Heart left ventricle (tissue), 16 donors: ENCODE measurements at regions not wholly inside any gene's neighbourhood (a gene's known extent, or its start where the extent isn't known, plus 50 kb on each side); places are given as distances from the start of the nearest gene placed in this dataset.

Experiments
- ATAC-seq, 4 donors: fragments of 200-7000 bp; cut with Tn5 transposase; one replicate each; pipeline ENCODE4 v1.9.1; 2020 to 2022; ENCODE audit warnings: moderate library complexity in 4 of 4, mild to moderate bottlenecking in 3 of 4, moderate number of reproducible peaks in 1 of 4
- DNase-seq, 5 donors: peaks; one replicate each; pipeline ENCODE4 v3.0.0-alpha.2; 2020
- H3K27ac ChIP-seq, 12 donors: fragments of 200-600 bp; sonication (generic) in 4 of 12; one replicate each; pipeline versions ENCODE4 v1.5.0 to v1.8.0; 2016 to 2022; ENCODE audit warnings: mild to moderate bottlenecking in 2 of 12
- H3K27me3 ChIP-seq, 9 donors: fragments of 200-600 bp; sonication (generic) in 2 of 9; one replicate each; pipeline versions ENCODE4 v1.5.1 to v1.8.0; 2016 to 2022; ENCODE audit warnings: mild to moderate bottlenecking in 3 of 9
- H3K36me3 ChIP-seq, 9 donors: fragments of 200-600 bp; sonication (generic) in 2 of 9; one replicate each; pipeline versions ENCODE4 v1.5.0 to v1.8.0; 2018 to 2022; ENCODE audit warnings: mild to moderate bottlenecking in 2 of 9
- H3K4me1 ChIP-seq, 12 donors: fragments of 200-600 bp; sonication (generic) in 4 of 12; one replicate each; pipeline versions ENCODE4 v1.5.0 to v1.8.0; 2016 to 2022; ENCODE audit warnings: mild to moderate bottlenecking in 3 of 12
- H3K4me3 ChIP-seq, 12 donors: fragments of 200-600 bp; sonication (generic) in 4 of 12; one replicate each; pipeline versions ENCODE4 v1.5.0 to v1.8.0; 2017 to 2022; ENCODE audit warnings: mild to moderate bottlenecking in 9 of 12, moderate library complexity in 4 of 12
- H3K9me3 ChIP-seq, 12 donors: fragments of 200-600 bp; sonication (generic) in 4 of 12; one replicate each; pipeline versions ENCODE4 v1.5.0 to v1.8.0; 2016 to 2022; ENCODE audit warnings: mild to moderate bottlenecking in 1 of 12
- CTCF ChIP-seq, 12 donors: fragments of 200-600 bp; sonication (generic) in 4 of 12; IDR thresholded peaks; one replicate each; pipeline versions ENCODE4 v1.5.0 to v1.8.0; 2018 to 2022; ENCODE audit warnings: antibody characterized with exemption in 12 of 12, mild to moderate bottlenecking in 5 of 12
- POLR2A ChIP-seq, 2 donors: fragments of 450-650 bp; IDR thresholded peaks; one replicate each; pipeline ENCODE4 v1.6.1; 2017; ENCODE audit warnings: antibody characterized with exemption in 2 of 2, mild to moderate bottlenecking in 2 of 2, moderate library complexity in 2 of 2
- WGBS, 4 donors: extraction: QIAGEN DNeasy Blood & Tissue Kit in 2 of 4; methylation state at CpG; one replicate each; pipeline versions ENCODE4 v1.1.5 to v1.1.7; 2013 to 2018; 5-methylcytosine and 5-hydroxymethylcytosine counted together
- intact Hi-C, 10 donors: fragments of 100-400 bp; cut with DNase I; formaldehyde crosslinking; loops; one replicate each; pipeline versions ENCODE4 v1.11.1 to v1.14.2; 2022
- donor health status: ischemic (EF 13 %, LVEDD 7.1; RV severe dilation, severe dysfunction).
- donor health status: healthy with polysubstance abuse.
- donor health status: DM: no; HTN: yes; CAD: no.
- donor health status: DM: no; HTN: no; CAD: no.
- donor health status: ischemic (EF 25% LVEDD 6.9; RV normal size, moderate dysfunction).
- donor health status: ischemic (EF 25% LVEDD 5.7; RV mildly dilated, moderate dysfunction).
- donor health status: healthy.
- donor health status: DM: yes; HTN: yes; CAD: no.
- donor health status: ischemic (EF 35%, LVEDD 5.7; RV mildly dilated, moderate dysfunction).
- donor health status: nonischemic (EF 11% LVEDD 7.7; RV severe dilation, severe dysfunction).
- donor health status: DM: yes; HTN: yes; CAD: no.
- donor health status: PGD.
- donor health status: ischemic (EF 29% LVEDD 5.4; RV normal size, mild dysfunction).
- donor health status: nonischemic (EF 23%, LVEDD 6.1; RV moderate dilation, normal function).

- H3K27ac ChIP-seq, result no peak overlapping the region
- intact Hi-C loops, result no loop called here
- no peak for DNase-seq
- H3K27me3 ChIP-seq, result no peaks in the 10 kb centered on the region
- H3K36me3 ChIP-seq, result no peaks in the 10 kb centered on the region
- no peaks in the 10 kb centered on the region for H3K4me1 ChIP-seq
- H3K4me3 ChIP-seq, result no peak overlapping the region
- ATAC-seq, result no peak
- 57 to 71% (median 64%) methylated on average over 4 of the region's 4 CpGs for WGBS, 4 donors
- peaks cover 0 to 12% (median 2%) of the 10 kb centered on the region in 12 donors for H3K9me3 ChIP-seq
- no peak for TF ChIP-seq CTCF (IDR thresholded peaks at IDR 0.05)
- TF ChIP-seq POLR2A (IDR thresholded peaks at IDR 0.05), result no peak
These were observed 172.0 kb downstream of the AASDH start for GRCh38 chr4:56215141-56215783.

GRCh38 chr4:56213543-56213942 is 173.7 kb downstream of the AASDH start:
- no peaks in the 10 kb centered on the region for H3K36me3 ChIP-seq
- intact Hi-C loops, result no loop called here
- H3K4me3 ChIP-seq, result no peak overlapping the region
- no peaks in the 10 kb centered on the region for H3K27me3 ChIP-seq
- TF ChIP-seq POLR2A (IDR thresholded peaks at IDR 0.05) (no peak), CTCF (IDR thresholded peaks at IDR 0.05) (no peak)
- ATAC-seq (no peak), DNase-seq (no peak)
- WGBS, 4 donors, result 84 to 91% (median 85%) methylated on average over 3 of the region's 3 CpGs
- H3K9me3 ChIP-seq, result peaks cover 0 to 12% (median 2%) of the 10 kb centered on the region in 12 donors
- H3K4me1 ChIP-seq, result no peaks in the 10 kb centered on the region
- H3K27ac ChIP-seq, result no peak overlapping the region

- intact Hi-C loops, result no loop called here
- H3K27me3 ChIP-seq, result no peaks in the 10 kb centered on the region
- no peak overlapping the region for H3K27ac ChIP-seq
- 89 to 100% (median 96%) methylated on average over 2 of the region's 2 CpGs for WGBS, 4 donors
- peaks cover 0 to 12% (median 2%) of the 10 kb centered on the region in 12 donors for H3K9me3 ChIP-seq
- H3K4me1 ChIP-seq, result no peaks in the 10 kb centered on the region
- TF ChIP-seq POLR2A (IDR thresholded peaks at IDR 0.05) (no peak), CTCF (IDR thresholded peaks at IDR 0.05) (no peak)
- ATAC-seq, result no peak
- no peaks in the 10 kb centered on the region for H3K36me3 ChIP-seq
- no peak for DNase-seq
- no peak overlapping the region for H3K4me3 ChIP-seq
These were observed 174.5 kb downstream of the AASDH start for GRCh38 chr4:56212774-56213173.

GRCh38 chr4:56211202-56211601 is 176.1 kb downstream of the AASDH start:
- Histone ChIP-seq H3K4me1 (no peaks in the 10 kb centered on the region), H3K27me3 (no peaks in the 10 kb centered on the region), H3K4me3 (no peak overlapping the region), H3K27ac (no peak overlapping the region), H3K9me3 (peaks cover 0 to 12% (median 2%) of the 10 kb centered on the region in 12 donors), H3K36me3 (no peaks in the 10 kb centered on the region)
- intact Hi-C loops, result no loop called here
- TF ChIP-seq POLR2A (IDR thresholded peaks at IDR 0.05) (no peak), CTCF (IDR thresholded peaks at IDR 0.05) (no peak)
- 91 to 99% (median 93%) methylated on average over 2 to 3 of the region's 3 CpGs for WGBS, 4 donors
- ATAC-seq (no peak), DNase-seq (no peak)
